SK-N-SH treated with all-trans-retinoic acid at 6 μM for 48 hours (cell line): ENCODE measurements at regions not wholly inside any gene's neighbourhood (a gene's known extent, or its start where the extent isn't known, plus 50 kb on each side); places are given as distances from the start of the nearest gene placed in this dataset.
A peak's percentile ranks its signal among the peaks of the same experiment; 100 is the strongest.

Source experiments
- ATAC-seq: fragments of 200-7000 bp; cut with Tn5 transposase; 3 replicates; pipeline ENCODE4 v1.9.1; 2020; ENCODE audit warnings: mild to moderate bottlenecking, moderate library complexity
- ARNTL ChIP-seq: fragments of 450-650 bp; formaldehyde crosslinking; IDR thresholded peaks from 2 replicates; pipeline ENCODE4 v1.5.0; 2020; ENCODE audit warnings: low read depth, mild to moderate bottlenecking, moderate library complexity, borderline replicate concordance
- BACH2 ChIP-seq: fragments of 250-450 bp; sonication (Bioruptor Pico); IDR thresholded peaks from 2 replicates; pipeline ENCODE4 v1.9.0; 2021; ENCODE audit warnings: mild to moderate bottlenecking, borderline replicate concordance
- CREB5 ChIP-seq: fragments of 250-450 bp; sonication (Bioruptor Pico); IDR thresholded peaks from 2 replicates; pipeline ENCODE4 v1.5.1; 2020; ENCODE audit warnings: low read depth, mild to moderate bottlenecking, moderate library complexity
- CSDC2 ChIP-seq: fragments of 250-450 bp; sonication (Bioruptor Pico); IDR thresholded peaks from 2 replicates; pipeline ENCODE4 v1.5.0; 2020; ENCODE audit warnings: mild to moderate bottlenecking, moderate library complexity
- ESRRG ChIP-seq: fragments of 250-450 bp; sonication (Bioruptor Pico); IDR thresholded peaks from 2 replicates; pipeline ENCODE4 v1.6.1; 2021; ENCODE audit warnings: mild to moderate bottlenecking
- GLIS3 ChIP-seq: fragments of 250-450 bp; sonication (Bioruptor Pico); IDR thresholded peaks from 2 replicates; pipeline ENCODE4 v1.5.0; 2020; ENCODE audit warnings: mild to moderate bottlenecking, moderate library complexity
- ISL1 ChIP-seq: fragments of 250-450 bp; sonication (Bioruptor Pico); IDR thresholded peaks from 2 replicates; pipeline ENCODE4 v2.1.2; 2022; ENCODE audit warnings: mild to moderate bottlenecking, moderate library complexity
- OSR1 ChIP-seq: fragments of 250-450 bp; sonication (Bioruptor Pico); IDR thresholded peaks from 2 replicates; pipeline ENCODE4 v1.8.0; 2022; ENCODE audit warnings: moderate library complexity, mild to moderate bottlenecking, inconsistent platforms
- POU6F1 ChIP-seq: fragments of 250-450 bp; sonication (Bioruptor Pico); IDR thresholded peaks from 2 replicates; pipeline ENCODE4 v1.8.0; 2021; ENCODE audit warnings: low read depth, mild to moderate bottlenecking, moderate library complexity, borderline replicate concordance
- PPARA ChIP-seq: fragments of 250-450 bp; sonication (Bioruptor Pico); IDR thresholded peaks from 2 replicates; pipeline ENCODE4 v1.5.0; 2020; ENCODE audit warnings: mild to moderate bottlenecking, borderline replicate concordance
- SNAI2 ChIP-seq: fragments of 250-450 bp; sonication (Bioruptor Pico); IDR thresholded peaks from 2 replicates; pipeline ENCODE4 v1.5.0; 2020; ENCODE audit warnings: mild to moderate bottlenecking, moderate library complexity
- TCF4 ChIP-seq: fragments of 250-450 bp; sonication (Bioruptor Pico); IDR thresholded peaks from 2 replicates; pipeline ENCODE4 v1.8.0; 2021; ENCODE audit warnings: mild to moderate bottlenecking, moderate library complexity, borderline replicate concordance
- TOX ChIP-seq: fragments of 250-450 bp; sonication (Bioruptor Pico); IDR thresholded peaks from 2 replicates; pipeline ENCODE4 v1.8.0; 2021; ENCODE audit warnings: mild to moderate bottlenecking, moderate library complexity, borderline replicate concordance
- ZC3H10 ChIP-seq: fragments of 250-450 bp; sonication (Bioruptor Pico); IDR thresholded peaks from 2 replicates; pipeline ENCODE4 v1.5.1; 2021; ENCODE audit warnings: mild to moderate bottlenecking, moderate library complexity
- ZFP3 ChIP-seq: fragments of 250-450 bp; sonication (Bioruptor Pico); IDR thresholded peaks from 2 replicates; pipeline ENCODE4 v1.5.0; 2020; ENCODE audit warnings: mild to moderate bottlenecking, moderate library complexity
- ZFP30 ChIP-seq: fragments of 450-650 bp; formaldehyde crosslinking; IDR thresholded peaks from 2 replicates; pipeline ENCODE4 v1.5.0; 2022; ENCODE audit warnings: mild to moderate bottlenecking, moderate library complexity
- ZNF565 ChIP-seq: fragments of 450-650 bp; formaldehyde crosslinking; conservative IDR thresholded peaks from 2 replicates; pipeline ENCODE4 v1.5.0; 2020; ENCODE audit warnings: low read depth, mild to moderate bottlenecking, moderate library complexity
- ZNF70 ChIP-seq: fragments of 450-650 bp; formaldehyde crosslinking; IDR thresholded peaks from 2 replicates; pipeline ENCODE4 v1.5.0; 2020; ENCODE audit warnings: mild to moderate bottlenecking, moderate library complexity
- ZNF8 ChIP-seq: fragments of 450-650 bp; formaldehyde crosslinking; IDR thresholded peaks from 2 replicates; pipeline ENCODE4 v1.5.0; 2020; ENCODE audit warnings: mild to moderate bottlenecking, moderate library complexity
- TF ChIP-seq, protein P1 (sequence below): fragments of 250-450 bp; sonication (Bioruptor Pico); IDR thresholded peaks from 2 replicates; pipeline ENCODE4 v1.5.0; 2020; ENCODE audit warnings: mild to moderate bottlenecking, moderate library complexity
- TF ChIP-seq, protein P2 (sequence below): fragments of 250-450 bp; sonication (Bioruptor Pico); IDR thresholded peaks from 2 replicates; pipeline ENCODE4 v1.8.0; 2020; ENCODE audit warnings: mild to moderate bottlenecking, moderate library complexity, borderline replicate concordance

GRCh38 chr14:71607056-71607455 lies 325.2 kb upstream of the RGS6 start:
- ATAC-seq = no peak
- no peak for TF ChIP-seq SNAI2 (CRISPR knock-in tag)
- TF ChIP-seq PPARA = no peak
- no peak for TF ChIP-seq ZC3H10 (CRISPR knock-in tag)
- TF ChIP-seq, protein P1, sequence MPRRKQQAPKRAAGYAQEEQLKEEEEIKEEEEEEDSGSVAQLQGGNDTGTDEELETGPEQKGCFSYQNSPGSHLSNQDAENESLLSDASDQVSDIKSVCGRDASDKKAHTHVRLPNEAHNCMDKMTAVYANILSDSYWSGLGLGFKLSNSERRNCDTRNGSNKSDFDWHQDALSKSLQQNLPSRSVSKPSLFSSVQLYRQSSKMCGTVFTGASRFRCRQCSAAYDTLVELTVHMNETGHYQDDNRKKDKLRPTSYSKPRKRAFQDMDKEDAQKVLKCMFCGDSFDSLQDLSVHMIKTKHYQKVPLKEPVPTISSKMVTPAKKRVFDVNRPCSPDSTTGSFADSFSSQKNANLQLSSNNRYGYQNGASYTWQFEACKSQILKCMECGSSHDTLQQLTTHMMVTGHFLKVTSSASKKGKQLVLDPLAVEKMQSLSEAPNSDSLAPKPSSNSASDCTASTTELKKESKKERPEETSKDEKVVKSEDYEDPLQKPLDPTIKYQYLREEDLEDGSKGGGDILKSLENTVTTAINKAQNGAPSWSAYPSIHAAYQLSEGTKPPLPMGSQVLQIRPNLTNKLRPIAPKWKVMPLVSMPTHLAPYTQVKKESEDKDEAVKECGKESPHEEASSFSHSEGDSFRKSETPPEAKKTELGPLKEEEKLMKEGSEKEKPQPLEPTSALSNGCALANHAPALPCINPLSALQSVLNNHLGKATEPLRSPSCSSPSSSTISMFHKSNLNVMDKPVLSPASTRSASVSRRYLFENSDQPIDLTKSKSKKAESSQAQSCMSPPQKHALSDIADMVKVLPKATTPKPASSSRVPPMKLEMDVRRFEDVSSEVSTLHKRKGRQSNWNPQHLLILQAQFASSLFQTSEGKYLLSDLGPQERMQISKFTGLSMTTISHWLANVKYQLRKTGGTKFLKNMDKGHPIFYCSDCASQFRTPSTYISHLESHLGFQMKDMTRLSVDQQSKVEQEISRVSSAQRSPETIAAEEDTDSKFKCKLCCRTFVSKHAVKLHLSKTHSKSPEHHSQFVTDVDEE (CRISPR knock-in tag) = no peak
- no peak for TF ChIP-seq TCF4 (CRISPR knock-in tag)
- TF ChIP-seq ZFP30 = no peak
- no peak for TF ChIP-seq ZNF8 (CRISPR knock-in tag)
- TF ChIP-seq CREB5 = no peak
- TF ChIP-seq CSDC2 = no peak
- no peak for TF ChIP-seq ZFP3 (CRISPR knock-in tag)
- TF ChIP-seq GLIS3 (CRISPR knock-in tag) = no peak
- TF ChIP-seq ZNF565 = no peak

- ATAC-seq = peak; percentile 45; the same call in 1 of the 3 replicates
- TF ChIP-seq ISL1 (CRISPR knock-in tag) (no peak), SNAI2 (CRISPR knock-in tag) (no peak), ZNF8 (CRISPR knock-in tag) (no peak)
These were observed 322.1 kb upstream of the RGS6 start for GRCh38 chr14:71610149-71610548.

DNA sequence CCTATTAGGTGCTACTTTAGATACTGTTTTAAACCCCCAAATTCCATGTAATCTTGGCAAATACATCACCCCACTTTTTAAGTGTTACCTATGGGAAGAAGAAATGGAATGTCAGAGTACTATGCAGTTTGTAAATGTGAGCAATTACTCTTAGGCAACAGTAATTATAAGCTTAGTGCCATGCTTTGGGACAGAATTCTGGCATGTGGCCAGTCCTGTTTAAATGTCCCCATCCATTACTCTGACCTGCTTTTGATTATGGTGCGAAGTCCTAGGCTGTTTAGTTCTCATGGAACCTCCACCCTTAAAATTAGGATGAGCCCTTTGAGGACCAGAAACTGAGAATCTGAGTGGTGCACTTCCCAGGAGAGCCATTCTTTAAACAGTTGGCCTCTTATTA lies 321.4 kb upstream of the RGS6 start:
- no peak for ATAC-seq
- no peak for TF ChIP-seq BACH2 (CRISPR knock-in tag)
- no peak for TF ChIP-seq ISL1 (CRISPR knock-in tag)
- TF ChIP-seq ZNF565 = no peak
- no peak for TF ChIP-seq POU6F1 (CRISPR knock-in tag)
- TF ChIP-seq OSR1 (CRISPR knock-in tag) = no peak
- no peak for TF ChIP-seq PPARA
- TF ChIP-seq ZNF8 (CRISPR knock-in tag) = no peak
- no peak for TF ChIP-seq ESRRG (CRISPR knock-in tag)
- TF ChIP-seq ZNF70 (CRISPR knock-in tag) = no peak

GRCh38 chr14:71613168-71613567 lies 319.1 kb upstream of the RGS6 start:
- ATAC-seq = no peak
- TF ChIP-seq ZNF70 (CRISPR knock-in tag) (no peak), ISL1 (CRISPR knock-in tag) (peak; percentile 56)

DNA sequence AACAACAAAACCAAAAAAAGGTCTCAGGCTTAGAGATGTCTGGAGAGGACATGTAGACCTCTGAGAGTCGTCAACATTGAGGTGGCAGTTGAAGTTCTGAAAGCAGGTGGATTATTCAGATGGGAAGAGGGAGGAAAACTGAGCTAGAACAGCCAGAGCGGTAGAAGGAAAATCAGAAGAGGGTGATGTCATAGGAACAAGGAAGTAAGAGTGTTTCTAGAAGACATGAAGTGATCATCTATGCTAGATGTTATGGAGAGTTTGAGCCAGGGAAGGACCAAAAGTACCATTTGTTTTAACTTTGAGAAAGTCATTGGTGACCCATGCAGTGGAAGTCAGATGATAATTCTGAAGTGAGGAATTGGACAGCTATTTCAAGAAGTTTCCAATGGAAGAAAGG lies 316.2 kb upstream of the RGS6 start:
- TF ChIP-seq OSR1 (CRISPR knock-in tag) (no peak), CSDC2 (no peak), ZFP30 (no peak), PPARA (no peak), BACH2 (CRISPR knock-in tag) (no peak), ZFP3 (CRISPR knock-in tag) (no peak), GLIS3 (CRISPR knock-in tag) (no peak), ARNTL (no peak), ZC3H10 (CRISPR knock-in tag) (no peak), TCF4 (CRISPR knock-in tag) (no peak), TOX (CRISPR knock-in tag) (no peak), ZNF565 (no peak), CREB5 (no peak), ZNF8 (CRISPR knock-in tag) (no peak)
- TF ChIP-seq, protein P2, sequence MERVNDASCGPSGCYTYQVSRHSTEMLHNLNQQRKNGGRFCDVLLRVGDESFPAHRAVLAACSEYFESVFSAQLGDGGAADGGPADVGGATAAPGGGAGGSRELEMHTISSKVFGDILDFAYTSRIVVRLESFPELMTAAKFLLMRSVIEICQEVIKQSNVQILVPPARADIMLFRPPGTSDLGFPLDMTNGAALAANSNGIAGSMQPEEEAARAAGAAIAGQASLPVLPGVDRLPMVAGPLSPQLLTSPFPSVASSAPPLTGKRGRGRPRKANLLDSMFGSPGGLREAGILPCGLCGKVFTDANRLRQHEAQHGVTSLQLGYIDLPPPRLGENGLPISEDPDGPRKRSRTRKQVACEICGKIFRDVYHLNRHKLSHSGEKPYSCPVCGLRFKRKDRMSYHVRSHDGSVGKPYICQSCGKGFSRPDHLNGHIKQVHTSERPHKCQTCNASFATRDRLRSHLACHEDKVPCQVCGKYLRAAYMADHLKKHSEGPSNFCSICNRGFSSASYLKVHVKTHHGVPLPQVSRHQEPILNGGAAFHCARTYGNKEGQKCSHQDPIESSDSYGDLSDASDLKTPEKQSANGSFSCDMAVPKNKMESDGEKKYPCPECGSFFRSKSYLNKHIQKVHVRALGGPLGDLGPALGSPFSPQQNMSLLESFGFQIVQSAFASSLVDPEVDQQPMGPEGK (CRISPR knock-in tag) = no peak
- TF ChIP-seq, all 23 proteins: peak for 0
- no peak for ATAC-seq
